ENCODE measurements at regions not wholly inside any gene's neighbourhood (a gene's known extent, or its start where the extent isn't known, plus 50 kb on each side); places are given as distances from the start of the nearest gene placed in this dataset.

DNA sequence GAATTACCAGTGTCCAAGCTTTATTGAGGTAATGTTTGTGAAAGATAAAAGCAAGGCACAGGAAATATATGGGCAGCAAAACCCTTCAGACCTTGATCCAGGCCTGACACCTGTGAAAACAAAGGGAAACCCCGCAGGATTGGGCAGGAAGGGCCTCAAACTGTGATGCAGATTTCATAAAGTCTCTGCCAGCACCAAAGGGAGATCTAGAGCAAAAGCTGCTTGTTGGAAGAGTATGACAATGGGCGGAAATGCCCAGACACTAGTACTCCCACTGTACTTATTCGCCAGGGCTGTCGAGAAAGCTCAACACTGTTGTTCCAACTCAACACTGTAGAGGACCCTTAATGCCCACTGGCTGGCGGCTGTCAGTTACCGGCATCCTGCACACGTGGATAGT, 207.9 kb downstream of the CD47 start:
- TF ChIP-seq POLR2A (IDR thresholded peaks at IDR 0.05; ENCODE audit: extremely low read depth, insufficient read length): no peak
- TF ChIP-seq, protein P1, sequence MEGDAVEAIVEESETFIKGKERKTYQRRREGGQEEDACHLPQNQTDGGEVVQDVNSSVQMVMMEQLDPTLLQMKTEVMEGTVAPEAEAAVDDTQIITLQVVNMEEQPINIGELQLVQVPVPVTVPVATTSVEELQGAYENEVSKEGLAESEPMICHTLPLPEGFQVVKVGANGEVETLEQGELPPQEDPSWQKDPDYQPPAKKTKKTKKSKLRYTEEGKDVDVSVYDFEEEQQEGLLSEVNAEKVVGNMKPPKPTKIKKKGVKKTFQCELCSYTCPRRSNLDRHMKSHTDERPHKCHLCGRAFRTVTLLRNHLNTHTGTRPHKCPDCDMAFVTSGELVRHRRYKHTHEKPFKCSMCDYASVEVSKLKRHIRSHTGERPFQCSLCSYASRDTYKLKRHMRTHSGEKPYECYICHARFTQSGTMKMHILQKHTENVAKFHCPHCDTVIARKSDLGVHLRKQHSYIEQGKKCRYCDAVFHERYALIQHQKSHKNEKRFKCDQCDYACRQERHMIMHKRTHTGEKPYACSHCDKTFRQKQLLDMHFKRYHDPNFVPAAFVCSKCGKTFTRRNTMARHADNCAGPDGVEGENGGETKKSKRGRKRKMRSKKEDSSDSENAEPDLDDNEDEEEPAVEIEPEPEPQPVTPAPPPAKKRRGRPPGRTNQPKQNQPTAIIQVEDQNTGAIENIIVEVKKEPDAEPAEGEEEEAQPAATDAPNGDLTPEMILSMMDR (IDR thresholded peaks at IDR 0.05; ENCODE audit: low read depth, low read length): no peak
- TF ChIP-seq, protein P2, sequence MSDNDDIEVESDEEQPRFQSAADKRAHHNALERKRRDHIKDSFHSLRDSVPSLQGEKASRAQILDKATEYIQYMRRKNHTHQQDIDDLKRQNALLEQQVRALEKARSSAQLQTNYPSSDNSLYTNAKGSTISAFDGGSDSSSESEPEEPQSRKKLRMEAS (IDR thresholded peaks at IDR 0.05; ENCODE audit: low read depth, low read length): no peak
